MM.1S (cell line): ENCODE measurements at regions not wholly inside any gene's neighbourhood (a gene's known extent, or its start where the extent isn't known, plus 50 kb on each side); places are given as distances from the start of the nearest gene placed in this dataset.

Experiments
- CTCF ChIP-seq: fragments of 300-600 bp; sonication (generic); IDR thresholded peaks from 2 replicates; pipeline ENCODE4 v1.5.1; 2016; ENCODE audit warnings: antibody characterized with exemption, low read length, mixed read lengths
- EZH2phosphoT487 ChIP-seq: fragments of 300-600 bp; sonication (generic); IDR thresholded peaks from 2 replicates; pipeline ENCODE4 v1.6.1; 2018; ENCODE audit warnings: antibody characterized with exemption, low read length

- TF ChIP-seq CTCF (no peak), EZH2phosphoT487 (no peak)
These were observed 141.9 kb downstream of the SPRY2 start for GRCh38 chr13:80199067-80199466.
